GM23338 (cell line): ENCODE measurements at regions not wholly inside any gene's neighbourhood (a gene's known extent, or its start where the extent isn't known, plus 50 kb on each side); places are given as distances from the start of the nearest gene placed in this dataset.

Experiments used
- CREB1 ChIP-seq: fragments of 250-450 bp; sonication (Bioruptor Pico); IDR thresholded peaks from 2 replicates; pipeline ENCODE4 v1.5.0; 2020; ENCODE audit warnings: low read depth, mild to moderate bottlenecking, moderate library complexity
- EZH2 ChIP-seq: fragments of 200-600 bp; sonication (generic); IDR thresholded peaks from one replicate; pipeline ENCODE4 v1.8.0; 2017; ENCODE audit warnings: antibody characterized with exemption, mild to moderate bottlenecking, low read depth; ENCODE audit not compliant: unreplicated experiment
- EZH2phosphoT487 ChIP-seq: fragments of 200-600 bp; sonication (generic); IDR thresholded peaks from one replicate; pipeline ENCODE4 v1.8.1; 2018; ENCODE audit warnings: antibody characterized with exemption; ENCODE audit not compliant: unreplicated experiment
- POLR2AphosphoS5 ChIP-seq: IDR thresholded peaks from 2 replicates; pipeline ENCODE4 v1.6.1; 2016; ENCODE audit warnings: antibody characterized with exemption, low read depth
- REST ChIP-seq: IDR thresholded peaks from one replicate; pipeline ENCODE4 v1.6.1; 2018; ENCODE audit warnings: antibody characterized with exemption; ENCODE audit not compliant: unreplicated experiment
- ZNF462 ChIP-seq: fragments of 250-450 bp; sonication (Bioruptor Pico); IDR thresholded peaks from 2 replicates; pipeline ENCODE4 v1.5.0; 2020; ENCODE audit warnings: mild to moderate bottlenecking, moderate library complexity

- TF ChIP-seq ZNF462 (CRISPR knock-in tag) (no peak), CREB1 (CRISPR knock-in tag) (no peak), EZH2 (no peak), REST (no peak), EZH2phosphoT487 (no peak), POLR2AphosphoS5 (no peak)
These were observed 70.2 kb upstream of the ST3GAL6 start (continued) for GRCh38 chr3:98692787-98693473.
